ENCODE measurements at regions not wholly inside any gene's neighbourhood (a gene's known extent, or its start where the extent isn't known, plus 50 kb on each side); places are given as distances from the start of the nearest gene placed in this dataset.

- no peaks in the 10 kb centered on the region for H3K27me3 ChIP-seq (ENCODE audit: insufficient read depth, insufficient read length)
- no peaks in the 10 kb centered on the region for H3K36me3 ChIP-seq (ENCODE audit: insufficient read depth, insufficient read length, low read length)
- H3K4me1 ChIP-seq (ENCODE audit: insufficient read depth, insufficient read length) = no peaks in the 10 kb centered on the region
- no peak overlapping the region for H3K9ac ChIP-seq (ENCODE audit: insufficient read length, low read depth)
- no peak for TF ChIP-seq ZNF274 (IDR thresholded peaks at IDR 0.05; ENCODE audit: low read depth, low read length)
- DNase-seq (ENCODE audit: low read depth, low spot score) = no peak
- H3K9me3 ChIP-seq (ENCODE audit: insufficient read depth, low read length) = no peaks in the 10 kb centered on the region
- H3K4me3 ChIP-seq (ENCODE audit: insufficient read length, low read depth) = no peak overlapping the region
Observed at GRCh38 chr6:100990070-100990469, 108.9 kb upstream of the ASCC3 start.

- H3K9ac ChIP-seq (ENCODE audit: insufficient read length, low read depth) = no peak overlapping the region
- DNase-seq (ENCODE audit: low read depth, low spot score) = no peak
- H3K4me3 ChIP-seq (ENCODE audit: insufficient read length, low read depth) = no peak overlapping the region
- no peaks in the 10 kb centered on the region for H3K9me3 ChIP-seq (ENCODE audit: insufficient read depth, low read length)
- H3K27me3 ChIP-seq (ENCODE audit: insufficient read depth, insufficient read length) = no peaks in the 10 kb centered on the region
- TF ChIP-seq SUZ12 (IDR thresholded peaks at IDR 0.05; ENCODE audit: extremely low read depth, insufficient read depth, insufficient read length) = no peak
- H3K4me1 ChIP-seq (ENCODE audit: insufficient read depth, insufficient read length) = no peaks in the 10 kb centered on the region
- H3K36me3 ChIP-seq (ENCODE audit: insufficient read depth, insufficient read length, low read length) = no peaks in the 10 kb centered on the region
Observed at GRCh38 chr6:100996409-100996808, 115.3 kb upstream of the ASCC3 start.

- no peak for TF ChIP-seq YY1 (IDR thresholded peaks at IDR 0.05; ENCODE audit: insufficient read depth, insufficient read length)
- TF ChIP-seq ZNF274 (IDR thresholded peaks at IDR 0.05; ENCODE audit: low read depth, low read length) = no peak
- no peak for TF ChIP-seq SUZ12 (IDR thresholded peaks at IDR 0.05; ENCODE audit: extremely low read depth, insufficient read depth, insufficient read length)
- Histone ChIP-seq H3K9me3 (ENCODE audit: insufficient read depth, low read length) (no peaks in the 10 kb centered on the region), H3K4me1 (ENCODE audit: insufficient read depth, insufficient read length) (no peaks in the 10 kb centered on the region), H3K27me3 (ENCODE audit: insufficient read depth, insufficient read length) (no peaks in the 10 kb centered on the region), H3K36me3 (ENCODE audit: insufficient read depth, insufficient read length, low read length) (no peaks in the 10 kb centered on the region), H3K4me3 (ENCODE audit: insufficient read length, low read depth) (no peak overlapping the region), H3K9ac (ENCODE audit: insufficient read length, low read depth) (no peak overlapping the region)
- no peak for DNase-seq (ENCODE audit: low read depth, low spot score)
Observed at GRCh38 chr6:100998111-100998510, 117.0 kb upstream of the ASCC3 start.

- Histone ChIP-seq H3K36me3 (ENCODE audit: insufficient read depth, insufficient read length, low read length) (no peaks in the 10 kb centered on the region), H3K4me1 (ENCODE audit: insufficient read depth, insufficient read length) (no peaks in the 10 kb centered on the region), H3K27me3 (ENCODE audit: insufficient read depth, insufficient read length) (no peaks in the 10 kb centered on the region), H3K9ac (ENCODE audit: insufficient read length, low read depth) (no peak overlapping the region), H3K9me3 (ENCODE audit: insufficient read depth, low read length) (no peaks in the 10 kb centered on the region), H3K4me3 (ENCODE audit: insufficient read length, low read depth) (no peak overlapping the region)
- no peak for TF ChIP-seq ZNF274 (IDR thresholded peaks at IDR 0.05; ENCODE audit: low read depth, low read length)
- TF ChIP-seq SUZ12 (IDR thresholded peaks at IDR 0.05; ENCODE audit: extremely low read depth, insufficient read depth, insufficient read length) = no peak
- TF ChIP-seq YY1 (IDR thresholded peaks at IDR 0.05; ENCODE audit: insufficient read depth, insufficient read length) = no peak
- DNase-seq (ENCODE audit: low read depth, low spot score) = no peak
Observed at GRCh38 chr6:100999034-100999597, 118.0 kb upstream of the ASCC3 start.

- Histone ChIP-seq H3K4me1 (ENCODE audit: insufficient read depth, insufficient read length) (no peaks in the 10 kb centered on the region), H3K9ac (ENCODE audit: insufficient read length, low read depth) (no peak overlapping the region), H3K4me3 (ENCODE audit: insufficient read length, low read depth) (no peak overlapping the region), H3K36me3 (ENCODE audit: insufficient read depth, insufficient read length, low read length) (no peaks in the 10 kb centered on the region), H3K9me3 (ENCODE audit: insufficient read depth, low read length) (no peaks in the 10 kb centered on the region), H3K27me3 (ENCODE audit: insufficient read depth, insufficient read length) (no peaks in the 10 kb centered on the region)
- no peak for DNase-seq (ENCODE audit: low read depth, low spot score)
- TF ChIP-seq SUZ12 (IDR thresholded peaks at IDR 0.05; ENCODE audit: extremely low read depth, insufficient read depth, insufficient read length) = no peak
- no peak for TF ChIP-seq YY1 (IDR thresholded peaks at IDR 0.05; ENCODE audit: insufficient read depth, insufficient read length)
Observed at GRCh38 chr6:101000341-101000740, 119.2 kb upstream of the ASCC3 start.

- H3K27me3 ChIP-seq (ENCODE audit: insufficient read depth, insufficient read length) = no peaks in the 10 kb centered on the region
- no peak overlapping the region for H3K9ac ChIP-seq (ENCODE audit: insufficient read length, low read depth)
- H3K4me3 ChIP-seq (ENCODE audit: insufficient read length, low read depth) = no peak overlapping the region
- TF ChIP-seq YY1 (IDR thresholded peaks at IDR 0.05; ENCODE audit: insufficient read depth, insufficient read length) (no peak), ZNF274 (IDR thresholded peaks at IDR 0.05; ENCODE audit: low read depth, low read length) (no peak), SUZ12 (IDR thresholded peaks at IDR 0.05; ENCODE audit: extremely low read depth, insufficient read depth, insufficient read length) (no peak)
- H3K4me1 ChIP-seq (ENCODE audit: insufficient read depth, insufficient read length) = no peaks in the 10 kb centered on the region
- no peak for DNase-seq (ENCODE audit: low read depth, low spot score)
- H3K9me3 ChIP-seq (ENCODE audit: insufficient read depth, low read length) = no peaks in the 10 kb centered on the region
- no peaks in the 10 kb centered on the region for H3K36me3 ChIP-seq (ENCODE audit: insufficient read depth, insufficient read length, low read length)
Observed at GRCh38 chr6:101001012-101001411, 119.9 kb upstream of the ASCC3 start.

GRCh38 chr6:101001607-101002006 is 120.5 kb upstream of the ASCC3 start:
- no peak overlapping the region for H3K4me3 ChIP-seq (ENCODE audit: insufficient read length, low read depth)
- DNase-seq (ENCODE audit: low read depth, low spot score) = no peak
- no peaks in the 10 kb centered on the region for H3K36me3 ChIP-seq (ENCODE audit: insufficient read depth, insufficient read length, low read length)
- H3K9ac ChIP-seq (ENCODE audit: insufficient read length, low read depth) = no peak overlapping the region
- TF ChIP-seq YY1 (IDR thresholded peaks at IDR 0.05; ENCODE audit: insufficient read depth, insufficient read length) = no peak
- no peak for TF ChIP-seq SUZ12 (IDR thresholded peaks at IDR 0.05; ENCODE audit: extremely low read depth, insufficient read depth, insufficient read length)
- TF ChIP-seq ZNF274 (IDR thresholded peaks at IDR 0.05; ENCODE audit: low read depth, low read length) = no peak
- no peaks in the 10 kb centered on the region for H3K4me1 ChIP-seq (ENCODE audit: insufficient read depth, insufficient read length)
- no peaks in the 10 kb centered on the region for H3K9me3 ChIP-seq (ENCODE audit: insufficient read depth, low read length)
- H3K27me3 ChIP-seq (ENCODE audit: insufficient read depth, insufficient read length) = no peaks in the 10 kb centered on the region

- H3K27me3 ChIP-seq (ENCODE audit: insufficient read depth, insufficient read length) = no peaks in the 10 kb centered on the region
- H3K9me3 ChIP-seq (ENCODE audit: insufficient read depth, low read length) = no peaks in the 10 kb centered on the region
- no peak for DNase-seq (ENCODE audit: low read depth, low spot score)
- H3K4me1 ChIP-seq (ENCODE audit: insufficient read depth, insufficient read length) = no peaks in the 10 kb centered on the region
- no peak for TF ChIP-seq SUZ12 (IDR thresholded peaks at IDR 0.05; ENCODE audit: extremely low read depth, insufficient read depth, insufficient read length)
- no peak for TF ChIP-seq YY1 (IDR thresholded peaks at IDR 0.05; ENCODE audit: insufficient read depth, insufficient read length)
- TF ChIP-seq ZNF274 (IDR thresholded peaks at IDR 0.05; ENCODE audit: low read depth, low read length) = no peak
- H3K4me3 ChIP-seq (ENCODE audit: insufficient read length, low read depth) = no peak overlapping the region
- H3K36me3 ChIP-seq (ENCODE audit: insufficient read depth, insufficient read length, low read length) = no peaks in the 10 kb centered on the region
- H3K9ac ChIP-seq (ENCODE audit: insufficient read length, low read depth) = no peak overlapping the region
Observed at GRCh38 chr6:101003075-101003474, 121.9 kb upstream of the ASCC3 start.

Measured in NT2/D1 (cell line).